GM12891 (cell line): ENCODE measurements at regions not wholly inside any gene's neighbourhood (a gene's known extent, or its start where the extent isn't known, plus 50 kb on each side); places are given as distances from the start of the nearest gene placed in this dataset.

Experiments
- PAX5 ChIP-seq: IDR thresholded peaks from 2 replicates; pipeline ENCODE4 v1.6.1; 2011; ENCODE audit warnings: low read length, moderate library complexity, mild to moderate bottlenecking; ENCODE audit not compliant: insufficient read depth, severe bottlenecking
- POLR2A ChIP-seq: IDR thresholded peaks from 2 replicates; pipeline ENCODE4 v1.6.1; 2011; ENCODE audit warnings: low read depth, low read length, control low read depth
- POLR2AphosphoS5 ChIP-seq: IDR thresholded peaks from 2 replicates; pipeline ENCODE4 v1.6.1; 2011; ENCODE audit warnings: low read depth, low read length, control low read depth

- no peak for TF ChIP-seq POLR2AphosphoS5
- no peak for TF ChIP-seq POLR2A
- no peak for TF ChIP-seq PAX5
These were observed 935.1 kb upstream of the SLC35B3 start for GRCh38 chr6:9370480-9370879.
